ENCODE measurements at regions not wholly inside any gene's neighbourhood (a gene's known extent, or its start where the extent isn't known, plus 50 kb on each side); places are given as distances from the start of the nearest gene placed in this dataset.

- no peak for TF ChIP-seq JUNB (IDR thresholded peaks at IDR 0.05)
- no peak for TF ChIP-seq CEBPB (IDR thresholded peaks at IDR 0.05)
- no peak for TF ChIP-seq EHMT2 (IDR thresholded peaks at IDR 0.05; ENCODE audit: low read depth)
- TF ChIP-seq NR3C1 (IDR thresholded peaks at IDR 0.05): no peak
- no peak for TF ChIP-seq HES2 (IDR thresholded peaks at IDR 0.05)
- TF ChIP-seq HMGXB4 (CRISPR knock-in tag; IDR thresholded peaks at IDR 0.05; ENCODE audit: borderline replicate concordance): no peak
- no peak for TF ChIP-seq EP300 (IDR thresholded peaks at IDR 0.05)
- TF ChIP-seq RAD21 (conservative IDR thresholded peaks at IDR 0.05 in 1 of 2, IDR thresholded peaks at IDR 0.05 in 1 of 2): no peak
These were observed 335.1 kb upstream of the MBL2 start (continued) for GRCh38 chr10:53107711-53108110.

- ChIA-PET POLR2A (no interaction called here), CTCF (no interaction called here)
- no peak overlapping the region for H3K4me3 ChIP-seq
- DNase-seq (ENCODE audit: low read depth in 1 of 2, low spot score in 1 of 2): no peak
- TF ChIP-seq SREBF2 (IDR thresholded peaks at IDR 0.05): no peak
- no peak for TF ChIP-seq ATOH8 (CRISPR knock-in tag; IDR thresholded peaks at IDR 0.05; ENCODE audit: low read depth)
- no peak for TF ChIP-seq CBX2 (IDR thresholded peaks at IDR 0.05; ENCODE audit: borderline replicate concordance, low read depth)
- no peak overlapping the region for H3K4me2 ChIP-seq
- H3K27ac ChIP-seq: no peak overlapping the region
- no peak for FAIRE-seq
- no peak for ATAC-seq
- no peaks in the 10 kb centered on the region for H3K9me3 ChIP-seq
- 5% methylated on average over 4 of the region's 4 CpGs for WGBS (ENCODE audit: missing lambda C conversion rate)
- no peaks in the 10 kb centered on the region for H3K4me1 ChIP-seq
These were observed 329.8 kb upstream of the MBL2 start for GRCh38 chr10:53102424-53102823.

- 0% methylated on average over 2 of the region's 2 CpGs for WGBS (ENCODE audit: missing lambda C conversion rate)
- no peak for DNase-seq (ENCODE audit: low read depth in 1 of 2, low spot score in 1 of 2)
- Histone ChIP-seq H3K9me3 (no peaks in the 10 kb centered on the region), H3K4me3 (no peak overlapping the region), H3K27ac (no peak overlapping the region), H3K4me1 (no peaks in the 10 kb centered on the region), H3K4me2 (no peak overlapping the region)
- FAIRE-seq: no peak
- TF ChIP-seq SREBF2 (IDR thresholded peaks at IDR 0.05) (no peak), SMC3 (IDR thresholded peaks at IDR 0.05) (no peak), EHF (CRISPR knock-in tag; IDR thresholded peaks at IDR 0.05) (no peak), FOSB (CRISPR knock-in tag; IDR thresholded peaks at IDR 0.05) (no peak), CTCF (IDR thresholded peaks at IDR 0.05) (no peak), JUN (IDR thresholded peaks at IDR 0.05) (no peak), CEBPB (IDR thresholded peaks at IDR 0.05) (no peak)
- no peak for ATAC-seq
- ChIA-PET CTCF (no interaction called here), POLR2A (no interaction called here)
These were observed 321.3 kb upstream of the MBL2 start for GRCh38 chr10:53093878-53094277.

GRCh38 chr10:53091574-53091973 is 319.0 kb upstream of the MBL2 start:
- FAIRE-seq (no peak), ATAC-seq (no peak), DNase-seq (ENCODE audit: low read depth in 1 of 2, low spot score in 1 of 2) (no peak)
- 2% methylated on average over 4 of the region's 4 CpGs for WGBS (ENCODE audit: missing lambda C conversion rate)
- Histone ChIP-seq H3K4me3 (no peak overlapping the region), H3K4me2 (no peak overlapping the region), H3K4me1 (no peaks in the 10 kb centered on the region), H3K27ac (no peak overlapping the region), H3K9me3 (no peaks in the 10 kb centered on the region)
- TF ChIP-seq HOXA7 (CRISPR knock-in tag; IDR thresholded peaks at IDR 0.05) (no peak), HES2 (IDR thresholded peaks at IDR 0.05) (no peak), MAFK (IDR thresholded peaks at IDR 0.05; ENCODE audit: partially characterized antibody) (no peak), CBX8 (IDR thresholded peaks at IDR 0.05) (no peak), ATOH8 (CRISPR knock-in tag; IDR thresholded peaks at IDR 0.05; ENCODE audit: low read depth) (no peak), SMC3 (IDR thresholded peaks at IDR 0.05) (no peak), HOXB5 (CRISPR knock-in tag; IDR thresholded peaks at IDR 0.05) (no peak), FOXS1 (CRISPR knock-in tag; IDR thresholded peaks at IDR 0.05) (no peak), RFX5 (IDR thresholded peaks at IDR 0.05) (no peak), CEBPB (IDR thresholded peaks at IDR 0.05) (no peak), CHD4 (IDR thresholded peaks at IDR 0.05; ENCODE audit: borderline replicate concordance) (no peak), MAX (IDR thresholded peaks at IDR 0.05) (no peak)
- ChIA-PET POLR2A (no interaction called here), CTCF (no interaction called here)

All from A549 (cell line).